Loucy (cell line): ENCODE measurements at regions not wholly inside any gene's neighbourhood (a gene's known extent, or its start where the extent isn't known, plus 50 kb on each side); places are given as distances from the start of the nearest gene placed in this dataset.

ENCODE experiments used
- H2AFZ ChIP-seq: fragments of 200-600 bp; sonication (generic); 2 replicates; pipeline ENCODE4 v1.6.0; 2016; ENCODE audit warnings: antibody characterized with exemption, mild to moderate bottlenecking, low read length, moderate library complexity
- H3F3A ChIP-seq: fragments of 200-600 bp; 2 replicates; pipeline ENCODE4 v1.6.0; 2016; ENCODE audit warnings: antibody characterized with exemption, low read depth, mild to moderate bottlenecking
- H3K27me3 ChIP-seq: fragments of 200-600 bp; sonication (generic); 2 replicates; pipeline ENCODE4 v1.6.1; 2014; ENCODE audit warnings: low read length, mild to moderate bottlenecking; ENCODE audit not compliant: insufficient read depth, poor library complexity, severe bottlenecking
- H3K36me3 ChIP-seq: fragments of 200-600 bp; sonication (generic); 2 replicates; pipeline ENCODE4 v1.6.1; 2016; ENCODE audit warnings: low read length; ENCODE audit not compliant: insufficient read depth
- H3K4me1 ChIP-seq: fragments of 200-600 bp; sonication (generic); 2 replicates; pipeline ENCODE4 v1.5.1; 2014; ENCODE audit warnings: low read length, mild to moderate bottlenecking; ENCODE audit not compliant: insufficient read depth, poor library complexity, severe bottlenecking
- H3K4me2 ChIP-seq: fragments of 200-600 bp; sonication (generic); 2 replicates; pipeline ENCODE4 v1.6.0; 2014; ENCODE audit warnings: antibody characterized with exemption, low read length, low read depth, mild to moderate bottlenecking; ENCODE audit not compliant: poor library complexity, severe bottlenecking
- H3K4me3 ChIP-seq: fragments of 200-600 bp; sonication (generic); 2 replicates; pipeline ENCODE4 v1.5.1; 2014; ENCODE audit warnings: low read length, mild to moderate bottlenecking, mixed read lengths; ENCODE audit not compliant: poor library complexity, severe bottlenecking
- H3K79me2 ChIP-seq: fragments of 200-600 bp; sonication (generic); 2 replicates; pipeline ENCODE4 v1.6.1; 2014; ENCODE audit warnings: low read length; ENCODE audit not compliant: insufficient read depth
- H3K9ac ChIP-seq: fragments of 200-600 bp; sonication (generic); 2 replicates; pipeline ENCODE4 v1.6.0; 2014; ENCODE audit warnings: mild to moderate bottlenecking, low read depth, low read length, moderate library complexity; ENCODE audit not compliant: poor library complexity, severe bottlenecking
- H3K9me2 ChIP-seq: fragments of 200-600 bp; sonication (generic); replicated peaks from 2 replicates; pipeline ENCODE4 v1.6.1; 2016; ENCODE audit warnings: low read depth, low read length, mixed read lengths
- H3K9me3 ChIP-seq: fragments of 200-600 bp; sonication (generic); 2 replicates; pipeline ENCODE4 v1.6.1; 2014; ENCODE audit warnings: mild to moderate bottlenecking, antibody characterized with exemption, low read length, low read depth; ENCODE audit not compliant: insufficient read depth
- H4K20me1 ChIP-seq: fragments of 200-600 bp; sonication (generic); 2 replicates; pipeline ENCODE4 v1.6.0; 2014; ENCODE audit warnings: antibody characterized with exemption, low read length, mild to moderate bottlenecking; ENCODE audit not compliant: insufficient read depth, poor library complexity, severe bottlenecking
- EZH2phosphoT487 ChIP-seq: fragments of 200-600 bp; IDR thresholded peaks from 2 replicates; pipeline ENCODE4 v1.6.1; 2018; ENCODE audit warnings: antibody characterized with exemption, mild to moderate bottlenecking, moderate library complexity, borderline replicate concordance
- TF ChIP-seq, protein P1 (sequence below): fragments of 200-600 bp; sonication (generic); conservative IDR thresholded peaks from 2 replicates; pipeline ENCODE4 v1.5.1; 2014; ENCODE audit warnings: mild to moderate bottlenecking, antibody characterized with exemption, low read length

DNA sequence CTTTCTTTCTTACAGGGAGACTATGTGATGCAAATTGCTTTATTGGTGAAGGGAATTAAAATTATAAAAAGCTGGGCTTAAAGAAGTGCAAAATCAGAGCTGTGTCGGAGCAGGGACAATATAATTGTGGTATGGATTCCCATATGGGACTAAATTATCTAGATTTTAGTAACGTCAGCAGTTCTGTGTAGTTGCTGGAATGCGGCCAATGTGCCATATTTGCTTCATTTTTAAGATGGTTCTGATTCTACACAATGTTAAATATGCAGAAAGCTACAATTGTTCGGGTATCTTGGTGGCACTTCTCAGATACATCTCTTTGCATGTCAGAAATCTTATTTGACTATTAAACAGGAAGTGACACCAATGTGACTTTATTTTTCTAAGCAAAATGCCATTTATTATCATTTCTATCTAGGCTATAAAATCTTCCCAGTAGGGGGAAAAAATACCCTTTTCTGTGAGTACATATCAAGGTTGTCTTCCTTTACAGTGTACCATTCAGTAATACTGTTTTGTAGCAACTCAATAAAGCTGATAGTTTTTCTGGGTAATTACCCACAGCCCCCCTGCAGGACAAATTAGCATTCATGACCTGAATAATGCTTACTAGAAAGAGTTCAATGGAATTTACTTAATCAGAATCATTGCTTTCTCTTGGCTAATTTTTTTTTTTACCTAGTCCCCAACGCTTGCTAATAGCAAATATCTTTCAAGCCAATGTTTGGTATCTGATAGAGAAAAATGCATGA lies 288.3 kb upstream of the ADGRL2 start:
- Histone ChIP-seq H3K9me3 (no peaks in the 10 kb centered on the region), H3K4me1 (no peaks in the 10 kb centered on the region), H3K9ac (no peak overlapping the region), H3K4me2 (no peak overlapping the region), H3K79me2 (no peaks in the 10 kb centered on the region), H4K20me1 (no peaks in the 10 kb centered on the region), H3K9me2 (no peaks in the 10 kb centered on the region), H3F3A (no peaks in the 10 kb centered on the region), H3K36me3 (no peaks in the 10 kb centered on the region), H2AFZ (no peak overlapping the region), H3K4me3 (no peak overlapping the region), H3K27me3 (no peaks in the 10 kb centered on the region)
- no peak for TF ChIP-seq EZH2phosphoT487
- TF ChIP-seq, protein P1, sequence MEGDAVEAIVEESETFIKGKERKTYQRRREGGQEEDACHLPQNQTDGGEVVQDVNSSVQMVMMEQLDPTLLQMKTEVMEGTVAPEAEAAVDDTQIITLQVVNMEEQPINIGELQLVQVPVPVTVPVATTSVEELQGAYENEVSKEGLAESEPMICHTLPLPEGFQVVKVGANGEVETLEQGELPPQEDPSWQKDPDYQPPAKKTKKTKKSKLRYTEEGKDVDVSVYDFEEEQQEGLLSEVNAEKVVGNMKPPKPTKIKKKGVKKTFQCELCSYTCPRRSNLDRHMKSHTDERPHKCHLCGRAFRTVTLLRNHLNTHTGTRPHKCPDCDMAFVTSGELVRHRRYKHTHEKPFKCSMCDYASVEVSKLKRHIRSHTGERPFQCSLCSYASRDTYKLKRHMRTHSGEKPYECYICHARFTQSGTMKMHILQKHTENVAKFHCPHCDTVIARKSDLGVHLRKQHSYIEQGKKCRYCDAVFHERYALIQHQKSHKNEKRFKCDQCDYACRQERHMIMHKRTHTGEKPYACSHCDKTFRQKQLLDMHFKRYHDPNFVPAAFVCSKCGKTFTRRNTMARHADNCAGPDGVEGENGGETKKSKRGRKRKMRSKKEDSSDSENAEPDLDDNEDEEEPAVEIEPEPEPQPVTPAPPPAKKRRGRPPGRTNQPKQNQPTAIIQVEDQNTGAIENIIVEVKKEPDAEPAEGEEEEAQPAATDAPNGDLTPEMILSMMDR, result no peak

GRCh38 chr1:81511281-81511680 lies 289.5 kb upstream of the ADGRL2 start:
- no peak overlapping the region for H3K4me2 ChIP-seq
- H3K36me3 ChIP-seq, result no peaks in the 10 kb centered on the region
- no peak overlapping the region for H3K9ac ChIP-seq
- H4K20me1 ChIP-seq, result no peaks in the 10 kb centered on the region
- no peaks in the 10 kb centered on the region for H3K9me2 ChIP-seq
- TF ChIP-seq, protein P1, result no peak
- TF ChIP-seq EZH2phosphoT487, result no peak
- H3K79me2 ChIP-seq, result no peaks in the 10 kb centered on the region
- no peak overlapping the region for H3K4me3 ChIP-seq
- no peaks in the 10 kb centered on the region for H3K27me3 ChIP-seq
- no peaks in the 10 kb centered on the region for H3K9me3 ChIP-seq
- H3K4me1 ChIP-seq, result no peaks in the 10 kb centered on the region
- no peak overlapping the region for H2AFZ ChIP-seq
- H3F3A ChIP-seq, result no peaks in the 10 kb centered on the region

DNA sequence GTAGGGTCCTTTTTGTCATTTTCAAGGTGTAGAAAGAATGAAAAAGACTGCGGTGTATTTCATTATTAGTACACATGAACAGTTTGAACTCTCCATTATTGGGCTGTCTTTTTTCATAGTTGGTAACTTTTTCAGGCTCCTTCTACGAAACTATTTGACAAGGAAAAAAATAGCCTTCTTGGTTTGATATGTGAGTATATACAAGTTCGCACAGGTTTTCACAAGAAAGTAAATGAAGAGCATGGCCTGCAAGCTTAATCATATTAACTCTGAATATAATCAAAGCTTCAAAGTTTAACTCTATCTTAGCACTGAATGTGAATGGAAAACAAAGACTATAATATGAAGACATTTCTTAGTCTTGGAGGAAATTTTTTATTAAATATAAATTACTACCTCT lies 290.0 kb upstream of the ADGRL2 start:
- H3K4me2 ChIP-seq, result no peak overlapping the region
- no peak overlapping the region for H3K9ac ChIP-seq
- H3K79me2 ChIP-seq, result no peaks in the 10 kb centered on the region
- no peaks in the 10 kb centered on the region for H3K4me1 ChIP-seq
- H3K36me3 ChIP-seq, result no peaks in the 10 kb centered on the region
- H4K20me1 ChIP-seq, result no peaks in the 10 kb centered on the region
- no peaks in the 10 kb centered on the region for H3F3A ChIP-seq
- TF ChIP-seq EZH2phosphoT487, result no peak
- TF ChIP-seq, protein P1, result no peak
- no peaks in the 10 kb centered on the region for H3K27me3 ChIP-seq
- no peaks in the 10 kb centered on the region for H3K9me2 ChIP-seq
- H3K4me3 ChIP-seq, result no peak overlapping the region
- H2AFZ ChIP-seq, result no peak overlapping the region
- no peaks in the 10 kb centered on the region for H3K9me3 ChIP-seq
